IPS-18a (cell line): ENCODE measurements at regions not wholly inside any gene's neighbourhood (a gene's known extent, or its start where the extent isn't known, plus 50 kb on each side); places are given as distances from the start of the nearest gene placed in this dataset.
"Not testable (repeated sequence)": the region's sequence is repeated elsewhere in the genome, so short reads cannot be mapped to it uniquely, and the experiment has no call there.

Source experiments
- H3K27ac ChIP-seq: one replicate; pipeline ENCODE4 v1.5.1; 2013; ENCODE audit warnings: low read length
- H3K27me3 ChIP-seq: one replicate; pipeline ENCODE4 v1.6.1; 2013; ENCODE audit warnings: mild to moderate bottlenecking, low read length; ENCODE audit not compliant: control insufficient read depth, insufficient read depth
- H3K36me3 ChIP-seq: one replicate; pipeline ENCODE4 v1.6.1; 2013; ENCODE audit warnings: low read depth, low read length; ENCODE audit not compliant: control insufficient read depth
- H3K4me1 ChIP-seq: one replicate; pipeline ENCODE4 v1.6.1; 2013; ENCODE audit warnings: low read depth, low read length; ENCODE audit not compliant: control insufficient read depth
- H3K4me3 ChIP-seq: one replicate; pipeline ENCODE4 v1.5.1; 2013; ENCODE audit warnings: low read length
- H3K9ac ChIP-seq: one replicate; pipeline ENCODE4 v1.6.1; 2013; ENCODE audit warnings: mild to moderate bottlenecking, low read length, moderate library complexity
- H3K9me3 ChIP-seq: one replicate; pipeline ENCODE4 v1.6.1; 2013; ENCODE audit warnings: low read depth, low read length; ENCODE audit not compliant: control insufficient read depth

DNA sequence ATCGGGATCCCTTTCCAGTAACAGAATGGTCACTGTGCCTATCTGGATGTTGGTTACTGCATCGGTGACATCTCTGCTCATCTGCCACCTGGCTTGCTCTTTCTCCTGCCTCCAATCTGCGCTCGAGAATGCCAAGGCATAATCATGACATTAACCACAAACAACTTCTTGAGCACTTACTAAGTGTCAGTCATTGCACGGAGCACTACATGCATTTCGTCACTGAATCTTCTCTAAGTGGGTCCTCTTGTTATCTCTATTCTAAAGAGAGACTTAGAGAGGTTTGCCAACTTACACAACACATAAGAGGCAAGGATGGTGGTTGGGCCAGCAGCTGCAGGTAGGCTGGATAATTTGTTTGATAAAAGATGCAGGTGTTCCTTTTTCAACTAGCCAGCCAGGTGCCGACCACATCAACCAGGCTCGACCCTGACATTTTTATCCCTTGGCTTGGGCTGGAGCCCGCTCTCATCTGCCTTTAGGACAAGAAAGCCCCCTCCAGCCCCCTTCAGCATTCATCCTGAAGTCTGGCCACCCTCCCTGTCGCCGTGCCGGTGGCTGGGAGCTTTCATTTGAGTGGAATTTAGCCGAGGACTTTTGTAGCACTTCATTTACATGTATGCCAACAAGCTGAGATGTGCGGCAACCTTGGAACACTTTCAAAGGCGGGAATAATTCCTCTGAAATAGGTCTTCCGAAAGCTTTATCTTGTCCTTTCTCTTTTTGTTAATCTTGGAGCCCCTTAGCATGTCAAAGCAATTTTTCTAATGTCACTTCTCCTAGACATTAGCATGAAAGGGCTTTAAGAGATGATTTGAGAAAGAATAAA, 89.3 kb upstream of the NKD1 start:
- Histone ChIP-seq H3K27me3 (peaks cover 20% of the 10 kb centered on the region), H3K4me3 (peak overlapping the region; percentile 19), H3K27ac (no peak overlapping the region), H3K9me3 (no peaks in the 10 kb centered on the region), H3K4me1 (peaks cover 38% of the 10 kb centered on the region), H3K36me3 (no peaks in the 10 kb centered on the region), H3K9ac (no peak overlapping the region)

DNA sequence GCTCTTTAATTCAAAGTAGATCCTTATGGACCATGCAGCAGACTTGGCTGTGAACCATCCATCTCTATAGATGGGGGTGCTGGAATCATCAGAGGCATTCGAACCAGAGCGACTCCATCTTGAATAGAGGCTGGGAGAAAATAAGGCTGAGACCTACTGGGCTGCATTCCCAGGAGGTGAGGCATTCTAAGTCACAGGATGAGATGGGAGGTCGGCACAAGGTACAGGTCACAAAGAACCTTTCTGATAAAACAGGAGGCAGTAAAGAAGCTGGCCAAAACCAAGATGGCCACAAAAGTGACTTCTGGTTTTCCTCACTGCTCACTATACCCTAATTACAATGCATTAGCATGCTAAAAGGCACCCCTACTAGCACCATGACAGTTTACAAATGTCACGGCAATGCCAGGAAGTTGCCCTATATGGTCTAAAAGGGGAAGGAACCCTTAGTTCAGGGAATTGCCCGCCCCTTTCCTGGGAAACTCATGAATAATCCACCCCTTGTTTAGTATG, 89.2 kb upstream of the BRD7 start:
- Histone ChIP-seq H3K27ac (no peak overlapping the region), H3K9ac (no peak overlapping the region), H3K27me3 (peaks cover 14% of the 10 kb centered on the region), H3K4me1 (peaks cover 30% of the 10 kb centered on the region), H3K9me3 (no peaks in the 10 kb centered on the region), H3K4me3 (no peak overlapping the region), H3K36me3 (no peaks in the 10 kb centered on the region)

DNA sequence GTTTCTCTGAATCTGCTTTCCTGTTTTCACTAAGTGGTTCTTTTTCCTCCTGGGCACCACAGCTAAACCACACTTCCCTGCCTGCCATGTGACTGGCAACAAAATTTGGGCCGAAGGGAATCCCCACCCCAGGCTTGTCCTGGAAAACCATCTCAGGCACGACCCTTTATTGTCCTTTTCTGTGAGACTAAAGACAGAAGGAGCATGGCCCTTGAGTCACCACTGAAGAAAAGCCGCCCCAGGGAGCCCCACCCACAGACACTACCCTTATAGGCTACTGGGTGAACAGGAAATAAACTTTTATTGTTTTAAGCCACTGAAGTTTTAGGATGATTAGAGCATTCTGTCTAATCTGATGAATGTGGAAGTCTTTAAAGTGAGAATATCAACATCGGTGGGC, 88.6 kb upstream of the BRD7 start:
- Histone ChIP-seq H3K9ac (no peak overlapping the region), H3K4me3 (no peak overlapping the region), H3K27me3 (peaks cover 11% of the 10 kb centered on the region), H3K27ac (no peak overlapping the region), H3K4me1 (peaks cover 24% of the 10 kb centered on the region), H3K36me3 (no peaks in the 10 kb centered on the region), H3K9me3 (no peaks in the 10 kb centered on the region)

DNA sequence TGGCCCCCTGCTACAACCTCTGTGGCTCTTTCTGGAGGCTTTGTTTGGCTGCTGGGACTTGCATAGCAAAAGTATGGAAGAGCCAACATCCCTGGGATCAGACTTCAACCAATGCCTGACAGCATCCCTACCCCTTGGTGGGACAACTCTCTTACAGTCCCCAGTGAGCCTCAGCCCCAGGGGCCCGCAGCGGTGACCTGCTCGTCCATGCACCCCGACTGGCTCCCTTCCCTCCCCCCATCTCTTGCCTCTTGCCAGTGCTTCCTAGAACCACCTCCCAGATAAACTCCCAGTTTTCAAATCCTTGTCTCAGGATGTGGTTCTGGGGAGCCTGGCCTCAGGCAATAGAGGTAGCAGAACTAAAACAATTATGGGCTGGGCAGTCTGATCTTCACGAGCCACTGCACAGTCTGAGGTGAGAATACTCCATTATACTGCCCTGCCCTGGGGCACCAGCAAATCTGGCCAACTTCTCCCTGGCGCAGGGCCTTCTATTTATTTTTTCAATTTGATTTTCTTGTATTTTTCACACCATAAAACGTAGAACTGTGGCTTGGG, 86.6 kb upstream of the BRD7 start:
- Histone ChIP-seq H3K9ac (no peak overlapping the region), H3K36me3 (no peaks in the 10 kb centered on the region), H3K27ac (no peak overlapping the region), H3K9me3 (no peaks in the 10 kb centered on the region), H3K27me3 (peaks cover 7% of the 10 kb centered on the region), H3K4me3 (no peak overlapping the region), H3K4me1 (peaks cover 24% of the 10 kb centered on the region)

DNA sequence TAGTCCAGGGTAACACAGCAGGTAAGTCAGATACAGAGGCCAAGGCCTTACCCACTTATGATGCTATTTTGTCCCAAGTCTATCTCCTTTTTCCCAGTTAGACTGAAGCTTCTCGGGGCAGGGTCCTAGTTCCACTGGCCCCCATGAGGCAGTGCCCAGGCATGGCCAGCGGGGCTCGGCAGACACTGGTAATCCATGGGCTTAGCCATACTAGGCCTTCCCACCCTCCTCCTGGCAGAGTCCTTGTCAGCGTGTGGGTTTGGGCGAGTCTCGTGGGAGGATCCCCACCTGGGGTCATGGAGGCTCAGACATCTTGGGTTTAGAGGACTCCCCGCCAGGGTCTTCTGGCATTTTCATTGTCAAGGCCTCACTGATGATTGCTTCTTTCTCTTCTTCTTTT, 84.7 kb upstream of the BRD7 start:
- peaks cover 18% of the 10 kb centered on the region for H3K4me1 ChIP-seq
- no peak overlapping the region for H3K4me3 ChIP-seq
- H3K27ac ChIP-seq, result no peak overlapping the region
- no peaks in the 10 kb centered on the region for H3K36me3 ChIP-seq
- H3K27me3 ChIP-seq, result no peaks in the 10 kb centered on the region
- no peak overlapping the region for H3K9ac ChIP-seq
- H3K9me3 ChIP-seq, result no peaks in the 10 kb centered on the region

DNA sequence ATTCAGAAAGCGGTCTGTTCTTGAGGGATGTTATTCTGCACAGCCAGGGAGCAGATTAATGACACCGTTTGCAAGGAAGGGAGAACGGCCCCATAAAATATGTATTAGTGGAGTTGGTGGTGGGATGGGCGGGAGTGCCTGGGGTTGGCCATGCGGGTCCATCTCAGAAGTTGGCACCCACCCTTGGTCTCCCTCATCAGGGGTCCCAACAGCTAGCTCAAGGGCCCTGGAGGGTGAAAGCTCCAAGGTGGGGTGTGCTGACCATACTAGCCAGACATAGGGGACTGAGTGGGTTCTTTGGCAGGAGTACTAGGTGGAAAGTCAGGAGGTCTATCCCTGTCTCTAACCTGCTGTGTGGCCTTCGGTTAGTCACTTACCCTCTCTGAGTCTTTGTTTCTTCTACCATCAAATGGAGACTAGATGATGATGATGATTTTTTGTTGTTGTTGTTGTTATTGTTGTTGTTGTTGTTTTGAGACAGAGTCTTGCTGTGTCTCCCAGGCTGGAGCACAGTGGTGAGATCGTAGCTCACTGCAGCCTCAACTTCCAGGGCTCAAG, 83.2 kb upstream of the BRD7 start:
- Histone ChIP-seq H3K27ac (no peak overlapping the region), H3K9ac (no peak overlapping the region), H3K9me3 (no peaks in the 10 kb centered on the region)

DNA sequence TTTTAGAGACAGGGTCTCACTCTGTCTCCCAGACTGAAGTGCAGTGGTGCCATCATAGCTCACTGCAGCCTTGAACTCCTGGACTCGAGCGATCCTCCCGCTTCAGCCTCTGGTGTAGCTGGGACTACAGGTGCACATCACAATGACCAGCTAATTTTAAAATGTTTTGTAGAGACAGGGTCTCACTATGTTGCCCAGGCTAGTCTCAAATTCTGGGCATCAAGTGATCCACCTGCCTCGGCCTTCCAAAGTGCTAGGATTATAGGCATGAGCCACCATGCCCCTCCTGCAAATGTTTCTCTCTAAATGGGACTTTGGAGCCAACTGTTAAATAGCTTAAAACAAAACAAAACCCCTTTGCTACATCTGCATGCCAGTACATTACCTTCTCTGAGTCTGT, 82.2 kb upstream of the BRD7 start:
- H3K4me1 ChIP-seq, result peaks cover 10% of the 10 kb centered on the region
- no peaks in the 10 kb centered on the region for H3K9me3 ChIP-seq

More for the DNA sequence above, 83.2 kb upstream of the BRD7 start:
- H3K27me3 ChIP-seq, result no peaks in the 10 kb centered on the region
- no peak overlapping the region for H3K4me3 ChIP-seq
- H3K36me3 ChIP-seq, result no peaks in the 10 kb centered on the region
- peaks cover 9% of the 10 kb centered on the region for H3K4me1 ChIP-seq

DNA sequence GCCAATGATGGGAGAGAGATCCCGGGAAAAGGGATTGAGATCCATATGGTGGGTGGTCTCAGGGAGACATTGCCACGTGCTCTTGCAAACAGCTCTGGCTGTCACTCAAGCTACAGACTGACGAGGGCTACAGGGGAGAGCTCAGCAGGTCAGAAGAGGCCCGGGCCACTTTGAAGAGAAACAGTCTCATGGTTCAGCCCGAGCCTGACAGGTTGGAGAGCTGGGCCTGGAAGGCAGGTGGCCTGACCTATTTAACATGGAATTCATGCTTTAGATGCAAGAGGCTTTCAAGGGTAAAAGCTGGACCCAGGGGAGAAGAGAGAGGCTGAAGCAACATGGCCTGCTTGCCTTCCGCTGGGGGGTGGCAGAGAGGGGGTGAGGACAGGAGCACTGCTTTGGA, 81.0 kb upstream of the BRD7 start:
- H3K4me3 ChIP-seq, result no peak overlapping the region
- no peaks in the 10 kb centered on the region for H3K27me3 ChIP-seq

More for the DNA sequence above, 82.2 kb upstream of the BRD7 start:
- no peak overlapping the region for H3K27ac ChIP-seq
- H3K9ac ChIP-seq, result no peak overlapping the region
- H3K36me3 ChIP-seq, result no peaks in the 10 kb centered on the region
- no peak overlapping the region for H3K4me3 ChIP-seq
- no peaks in the 10 kb centered on the region for H3K27me3 ChIP-seq

DNA sequence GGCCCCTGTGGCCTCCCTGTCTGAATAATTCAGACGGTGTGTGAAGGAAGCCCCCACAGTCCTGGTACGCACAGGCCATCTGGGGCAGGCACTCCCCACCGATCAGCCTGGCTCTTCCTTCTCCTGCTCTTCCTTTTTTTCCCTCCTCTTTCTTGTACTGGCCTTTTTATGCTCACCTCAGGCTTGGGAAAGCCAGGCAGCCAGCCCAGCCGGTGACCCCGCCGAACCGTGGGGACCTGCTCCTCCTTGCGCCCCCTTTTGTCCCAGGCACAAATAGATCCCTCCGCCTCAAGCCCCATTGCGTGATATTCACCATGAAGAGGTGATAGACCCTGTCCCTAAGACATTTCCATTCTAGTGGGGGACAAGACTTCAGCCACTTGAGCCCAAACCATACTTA, 80.2 kb upstream of the BRD7 start:
- Histone ChIP-seq H3K4me3 (no peak overlapping the region), H3K9ac (no peak overlapping the region), H3K4me1 (peaks cover 13% of the 10 kb centered on the region)

More for the DNA sequence above, 81.0 kb upstream of the BRD7 start:
- H3K9ac ChIP-seq, result no peak overlapping the region
- H3K4me1 ChIP-seq, result peaks cover 13% of the 10 kb centered on the region
- no peaks in the 10 kb centered on the region for H3K9me3 ChIP-seq
- H3K36me3 ChIP-seq, result no peaks in the 10 kb centered on the region
- no peak overlapping the region for H3K27ac ChIP-seq

DNA sequence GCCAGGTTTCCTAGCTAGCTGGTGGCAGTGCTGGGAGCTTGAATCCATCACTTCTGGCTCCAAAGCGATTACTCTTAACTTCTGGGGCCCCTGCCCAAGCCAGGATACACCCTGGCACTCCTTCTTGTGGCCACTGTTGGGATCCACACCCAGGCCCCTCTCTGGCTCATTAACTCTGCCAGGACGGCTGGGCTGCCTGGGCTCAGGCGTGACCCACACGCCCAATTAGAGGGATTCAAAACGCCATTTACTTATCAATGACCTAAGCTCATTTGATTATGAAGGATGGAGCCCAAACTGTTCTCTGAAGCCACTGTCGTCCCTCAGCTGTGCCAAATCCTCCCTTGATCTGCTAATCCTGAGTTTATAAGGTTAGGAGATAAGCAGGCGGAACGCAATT, 79.7 kb upstream of the BRD7 start:
- Histone ChIP-seq H3K4me3 (no peak overlapping the region), H3K9ac (no peak overlapping the region), H3K27ac (no peak overlapping the region), H3K9me3 (no peaks in the 10 kb centered on the region), H3K36me3 (no peaks in the 10 kb centered on the region), H3K4me1 (peaks cover 13% of the 10 kb centered on the region), H3K27me3 (no peaks in the 10 kb centered on the region)

More for the DNA sequence above, 80.2 kb upstream of the BRD7 start:
- Histone ChIP-seq H3K9me3 (no peaks in the 10 kb centered on the region), H3K27me3 (no peaks in the 10 kb centered on the region), H3K27ac (no peak overlapping the region), H3K36me3 (no peaks in the 10 kb centered on the region)

DNA sequence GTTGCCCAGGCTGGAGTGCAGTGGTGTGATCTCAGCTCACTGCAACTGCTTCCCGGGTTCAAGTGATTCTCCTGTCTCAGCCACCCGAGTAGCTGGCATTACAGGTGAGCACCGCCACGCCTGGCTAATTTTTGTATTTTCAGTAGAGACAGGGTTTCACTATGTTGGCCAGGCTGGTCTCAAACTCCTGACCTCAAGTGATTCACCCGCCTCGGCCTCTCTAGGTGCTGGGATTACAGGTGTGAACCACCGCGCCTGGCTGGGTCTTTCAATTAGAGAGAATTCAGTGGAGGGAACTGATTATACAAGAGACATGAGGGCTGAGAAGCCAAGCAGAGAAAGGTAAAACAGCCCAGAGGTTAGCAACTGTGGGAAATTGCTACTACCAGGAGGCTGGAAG, 78.6 kb upstream of the BRD7 start:
- not testable (repeated sequence) for H3K36me3 ChIP-seq, H3K4me3 ChIP-seq, H3K27ac ChIP-seq, H3K9ac ChIP-seq, H3K9me3 ChIP-seq, H3K27me3 ChIP-seq
- H3K4me1 ChIP-seq, result peaks cover 13% of the 10 kb centered on the region
